ENCODE measurements at regions not wholly inside any gene's neighbourhood (a gene's known extent, or its start where the extent isn't known, plus 50 kb on each side); places are given as distances from the start of the nearest gene placed in this dataset.

DNA sequence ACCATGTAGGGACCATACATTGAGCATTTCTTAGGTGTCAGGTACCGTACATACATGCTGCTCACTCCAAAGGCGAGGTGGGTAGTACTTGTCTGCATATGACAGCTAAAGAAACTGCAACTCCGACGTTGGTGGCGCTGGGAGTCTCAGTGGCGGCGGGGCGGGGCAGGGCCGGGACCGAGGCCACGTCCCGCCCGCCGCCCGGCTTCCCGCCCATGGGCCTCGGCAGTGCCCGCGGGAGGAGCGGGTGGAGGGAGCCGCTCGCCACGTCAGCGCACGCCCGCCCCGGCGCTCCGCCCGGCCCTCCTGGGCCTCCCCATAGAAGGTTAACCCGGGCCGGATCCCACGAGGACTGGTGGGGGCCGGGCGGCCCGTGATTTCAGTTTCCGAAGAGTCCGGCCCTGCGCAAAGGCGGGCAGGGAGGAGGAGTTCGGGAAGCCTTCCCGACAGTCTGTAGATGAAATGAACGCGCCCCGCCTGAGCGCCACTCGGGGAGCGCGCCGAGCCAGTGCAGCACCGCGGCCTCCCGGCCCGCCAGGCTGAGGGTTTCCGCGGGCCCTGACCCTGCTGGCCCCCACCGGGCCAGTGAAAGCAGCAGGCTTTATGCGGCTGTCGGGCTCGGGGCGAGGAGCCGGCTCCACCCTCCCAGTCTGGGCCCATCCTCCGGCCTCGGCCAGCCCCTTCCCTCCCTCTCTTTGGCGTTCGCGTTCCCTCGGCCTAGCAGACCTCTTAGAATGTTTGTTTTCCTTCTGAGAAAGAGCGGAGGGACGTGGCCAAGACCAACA is 119.9 kb upstream of the JUN start (continued):
- TF ChIP-seq POLR2G (IDR thresholded peaks at IDR 0.05; ENCODE audit: low read depth, low read length) (peak; percentile 87), DMBX1 (CRISPR knock-in tag; IDR thresholded peaks at IDR 0.05; ENCODE audit: borderline replicate concordance) (0 out of 2 replicates have a peak, but pooled peaks have one; percentile 22), BMI1 (IDR thresholded peaks at IDR 0.05; ENCODE audit: low read length) (no peak), JUND (IDR thresholded peaks at IDR 0.05; ENCODE audit: borderline replicate concordance, low read depth, low read length) (no peak), JUND (tag; IDR thresholded peaks at IDR 0.05; ENCODE audit: borderline replicate concordance, low read depth, low read length) (no peak), ZNF780A (CRISPR knock-in tag; IDR thresholded peaks at IDR 0.05) (no peak), FOXA1 (IDR thresholded peaks at IDR 0.05; ENCODE audit: borderline replicate concordance) (no peak), HLTF (IDR thresholded peaks at IDR 0.05) (no peak), TAL1 (IDR thresholded peaks at IDR 0.05) (no peak), BACH1 (tag; IDR thresholded peaks at IDR 0.05) (no peak), ATF1 (CRISPR knock-in tag; IDR thresholded peaks at IDR 0.05) (no peak), ATF1 (tag; IDR thresholded peaks at IDR 0.05) (peak; percentile 43), ZKSCAN3 (CRISPR knock-in tag; IDR thresholded peaks at IDR 0.05) (no peak), RBFOX2 (IDR thresholded peaks at IDR 0.05; ENCODE audit: low read depth, low read length) (peak; percentile 82), PHTF2 (CRISPR knock-in tag; IDR thresholded peaks at IDR 0.05) (no peak), RBM34 (IDR thresholded peaks at IDR 0.05; ENCODE audit: borderline replicate concordance, insufficient read depth, low read length) (no peak), ZFX (CRISPR knock-in tag; IDR thresholded peaks at IDR 0.05) (peak; percentile 86), POLR2A (conservative IDR thresholded peaks at IDR 0.05) (0 out of 2 replicates have a peak, but pooled peaks have one; percentile 40)
- TF ChIP-seq, protein P1, sequence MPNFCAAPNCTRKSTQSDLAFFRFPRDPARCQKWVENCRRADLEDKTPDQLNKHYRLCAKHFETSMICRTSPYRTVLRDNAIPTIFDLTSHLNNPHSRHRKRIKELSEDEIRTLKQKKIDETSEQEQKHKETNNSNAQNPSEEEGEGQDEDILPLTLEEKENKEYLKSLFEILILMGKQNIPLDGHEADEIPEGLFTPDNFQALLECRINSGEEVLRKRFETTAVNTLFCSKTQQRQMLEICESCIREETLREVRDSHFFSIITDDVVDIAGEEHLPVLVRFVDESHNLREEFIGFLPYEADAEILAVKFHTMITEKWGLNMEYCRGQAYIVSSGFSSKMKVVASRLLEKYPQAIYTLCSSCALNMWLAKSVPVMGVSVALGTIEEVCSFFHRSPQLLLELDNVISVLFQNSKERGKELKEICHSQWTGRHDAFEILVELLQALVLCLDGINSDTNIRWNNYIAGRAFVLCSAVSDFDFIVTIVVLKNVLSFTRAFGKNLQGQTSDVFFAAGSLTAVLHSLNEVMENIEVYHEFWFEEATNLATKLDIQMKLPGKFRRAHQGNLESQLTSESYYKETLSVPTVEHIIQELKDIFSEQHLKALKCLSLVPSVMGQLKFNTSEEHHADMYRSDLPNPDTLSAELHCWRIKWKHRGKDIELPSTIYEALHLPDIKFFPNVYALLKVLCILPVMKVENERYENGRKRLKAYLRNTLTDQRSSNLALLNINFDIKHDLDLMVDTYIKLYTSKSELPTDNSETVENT (CRISPR knock-in tag; IDR thresholded peaks at IDR 0.05) = no peak
- TF ChIP-seq, protein P2, sequence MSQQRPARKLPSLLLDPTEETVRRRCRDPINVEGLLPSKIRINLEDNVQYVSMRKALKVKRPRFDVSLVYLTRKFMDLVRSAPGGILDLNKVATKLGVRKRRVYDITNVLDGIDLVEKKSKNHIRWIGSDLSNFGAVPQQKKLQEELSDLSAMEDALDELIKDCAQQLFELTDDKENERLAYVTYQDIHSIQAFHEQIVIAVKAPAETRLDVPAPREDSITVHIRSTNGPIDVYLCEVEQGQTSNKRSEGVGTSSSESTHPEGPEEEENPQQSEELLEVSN (IDR thresholded peaks at IDR 0.05; ENCODE audit: borderline replicate concordance in 1 of 2, extremely low read depth in 1 of 2, insufficient read depth in 1 of 2, insufficient read length in 1 of 2, low read depth in 1 of 2, low read length in 1 of 2, poor library complexity in 1 of 2, severe bottlenecking in 1 of 2) = peak; percentile 48 to 90
- TF ChIP-seq, protein P3, sequence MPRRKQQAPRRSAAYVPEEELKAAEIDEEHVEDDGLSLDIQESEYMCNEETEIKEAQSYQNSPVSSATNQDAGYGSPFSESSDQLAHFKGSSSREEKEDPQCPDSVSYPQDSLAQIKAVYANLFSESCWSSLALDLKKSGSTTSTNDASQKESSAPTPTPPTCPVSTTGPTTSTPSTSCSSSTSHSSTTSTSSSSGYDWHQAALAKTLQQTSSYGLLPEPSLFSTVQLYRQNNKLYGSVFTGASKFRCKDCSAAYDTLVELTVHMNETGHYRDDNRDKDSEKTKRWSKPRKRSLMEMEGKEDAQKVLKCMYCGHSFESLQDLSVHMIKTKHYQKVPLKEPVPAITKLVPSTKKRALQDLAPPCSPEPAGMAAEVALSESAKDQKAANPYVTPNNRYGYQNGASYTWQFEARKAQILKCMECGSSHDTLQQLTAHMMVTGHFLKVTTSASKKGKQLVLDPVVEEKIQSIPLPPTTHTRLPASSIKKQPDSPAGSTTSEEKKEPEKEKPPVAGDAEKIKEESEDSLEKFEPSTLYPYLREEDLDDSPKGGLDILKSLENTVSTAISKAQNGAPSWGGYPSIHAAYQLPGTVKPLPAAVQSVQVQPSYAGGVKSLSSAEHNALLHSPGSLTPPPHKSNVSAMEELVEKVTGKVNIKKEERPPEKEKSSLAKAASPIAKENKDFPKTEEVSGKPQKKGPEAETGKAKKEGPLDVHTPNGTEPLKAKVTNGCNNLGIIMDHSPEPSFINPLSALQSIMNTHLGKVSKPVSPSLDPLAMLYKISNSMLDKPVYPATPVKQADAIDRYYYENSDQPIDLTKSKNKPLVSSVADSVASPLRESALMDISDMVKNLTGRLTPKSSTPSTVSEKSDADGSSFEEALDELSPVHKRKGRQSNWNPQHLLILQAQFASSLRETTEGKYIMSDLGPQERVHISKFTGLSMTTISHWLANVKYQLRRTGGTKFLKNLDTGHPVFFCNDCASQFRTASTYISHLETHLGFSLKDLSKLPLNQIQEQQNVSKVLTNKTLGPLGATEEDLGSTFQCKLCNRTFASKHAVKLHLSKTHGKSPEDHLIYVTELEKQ (CRISPR knock-in tag; IDR thresholded peaks at IDR 0.05) = no peak
